Fibroblast of mammary gland (primary cell): ENCODE measurements at regions not wholly inside any gene's neighbourhood (a gene's known extent, or its start where the extent isn't known, plus 50 kb on each side); places are given as distances from the start of the nearest gene placed in this dataset.
A peak's percentile ranks its signal among the peaks of the same experiment; 100 is the strongest.

ENCODE experiments used
- DNase-seq: peaks from one replicate; pipeline ENCODE4 v3.0.0-alpha.2; 2010; ENCODE audit warnings: low read depth
- H3K4me3 ChIP-seq: 2 replicates; pipeline ENCODE4 v1.5.1; 2011; ENCODE audit warnings: low read depth, mild to moderate bottlenecking, low read length, moderate library complexity; ENCODE audit not compliant: control insufficient read depth
- TF ChIP-seq, protein P1 (sequence below): conservative IDR thresholded peaks from 2 replicates; pipeline ENCODE4 v1.5.1; 2011; ENCODE audit warnings: low read depth, low read length, inconsistent platforms; ENCODE audit not compliant: control insufficient read depth, insufficient read depth

GRCh38 chr5:112112346-112112745 is 306.7 kb downstream of the EPB41L4A start:
- DNase-seq = peak; percentile 4
- no peak overlapping the region for H3K4me3 ChIP-seq
- TF ChIP-seq, protein P1, sequence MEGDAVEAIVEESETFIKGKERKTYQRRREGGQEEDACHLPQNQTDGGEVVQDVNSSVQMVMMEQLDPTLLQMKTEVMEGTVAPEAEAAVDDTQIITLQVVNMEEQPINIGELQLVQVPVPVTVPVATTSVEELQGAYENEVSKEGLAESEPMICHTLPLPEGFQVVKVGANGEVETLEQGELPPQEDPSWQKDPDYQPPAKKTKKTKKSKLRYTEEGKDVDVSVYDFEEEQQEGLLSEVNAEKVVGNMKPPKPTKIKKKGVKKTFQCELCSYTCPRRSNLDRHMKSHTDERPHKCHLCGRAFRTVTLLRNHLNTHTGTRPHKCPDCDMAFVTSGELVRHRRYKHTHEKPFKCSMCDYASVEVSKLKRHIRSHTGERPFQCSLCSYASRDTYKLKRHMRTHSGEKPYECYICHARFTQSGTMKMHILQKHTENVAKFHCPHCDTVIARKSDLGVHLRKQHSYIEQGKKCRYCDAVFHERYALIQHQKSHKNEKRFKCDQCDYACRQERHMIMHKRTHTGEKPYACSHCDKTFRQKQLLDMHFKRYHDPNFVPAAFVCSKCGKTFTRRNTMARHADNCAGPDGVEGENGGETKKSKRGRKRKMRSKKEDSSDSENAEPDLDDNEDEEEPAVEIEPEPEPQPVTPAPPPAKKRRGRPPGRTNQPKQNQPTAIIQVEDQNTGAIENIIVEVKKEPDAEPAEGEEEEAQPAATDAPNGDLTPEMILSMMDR = no peak

DNA sequence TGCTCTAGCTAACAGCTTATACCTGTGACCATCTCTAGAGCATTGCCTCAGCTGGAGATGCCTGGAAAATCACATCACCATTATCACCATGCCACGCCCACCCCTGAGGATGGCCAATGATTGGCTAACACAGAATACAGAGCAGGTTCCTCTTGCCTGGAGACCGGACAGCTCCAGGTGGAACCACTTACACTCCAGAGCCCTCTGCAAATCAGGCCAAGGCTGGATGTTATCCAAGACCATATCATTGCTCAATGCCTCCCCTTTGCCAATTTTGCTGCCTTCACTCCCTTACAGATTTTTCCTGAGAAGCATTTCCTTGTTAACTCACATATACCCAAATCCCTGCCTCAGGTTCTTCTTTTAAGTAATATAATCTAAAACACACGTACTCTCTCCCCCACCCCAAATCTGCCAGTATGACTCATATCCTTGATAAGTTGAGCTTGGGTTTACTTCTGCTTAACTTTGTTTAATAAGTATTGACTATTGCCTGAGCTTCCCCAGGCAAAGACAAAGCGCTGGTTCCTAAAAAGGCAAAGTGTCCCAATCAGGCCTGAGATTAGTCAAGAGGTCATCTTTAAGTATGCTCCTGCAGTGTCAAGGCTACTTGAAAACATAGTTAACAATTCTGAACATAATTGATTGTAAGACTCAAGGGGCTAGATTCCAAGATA is 309.6 kb downstream of the EPB41L4A start:
- H3K4me3 ChIP-seq = no peak overlapping the region
- TF ChIP-seq, protein P1 = no peak
- peak; percentile 94 for DNase-seq

GRCh38 chr5:112106878-112107277 is 312.2 kb downstream of the EPB41L4A start:
- H3K4me3 ChIP-seq = no peak overlapping the region
- TF ChIP-seq, protein P1 = no peak
- DNase-seq = no peak

DNA sequence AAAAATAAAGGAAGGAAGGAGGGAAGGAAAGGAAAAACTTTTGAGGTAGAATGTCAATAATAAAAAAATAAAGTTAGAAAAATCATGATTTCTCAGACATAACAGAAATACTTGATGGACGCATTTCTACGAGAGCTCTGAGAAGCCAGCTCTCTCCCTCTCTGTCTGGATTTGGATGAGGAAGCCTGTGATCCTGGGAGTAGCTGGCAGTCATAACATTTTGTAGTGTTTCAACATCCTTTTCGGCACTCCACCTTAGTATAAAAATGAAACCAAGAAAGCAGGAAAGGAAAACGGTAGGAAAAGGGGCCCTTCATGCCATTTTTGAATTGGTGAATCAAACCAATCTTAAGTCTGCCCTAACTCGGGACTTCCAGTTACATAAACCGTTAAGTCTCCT is 321.3 kb downstream of the EPB41L4A start:
- no peak overlapping the region for H3K4me3 ChIP-seq
- DNase-seq = peak; percentile 25
- TF ChIP-seq, protein P1 = no peak

- no peak for DNase-seq
- H3K4me3 ChIP-seq = no peak overlapping the region
- TF ChIP-seq, protein P1 = no peak
Measured at GRCh38 chr5:112087222-112087621, 330.2 kb upstream of the NREP start.

- TF ChIP-seq, protein P1 = no peak
- DNase-seq = no peak
- no peak overlapping the region for H3K4me3 ChIP-seq
Measured at GRCh38 chr5:112086740-112087139, 329.7 kb upstream of the NREP start.
